ENCODE measurements at regions not wholly inside any gene's neighbourhood (a gene's known extent, or its start where the extent isn't known, plus 50 kb on each side); places are given as distances from the start of the nearest gene placed in this dataset.

- Histone ChIP-seq H3K9me3 (ENCODE audit: control insufficient read depth, low read length) (no peaks in the 10 kb centered on the region), H3K4me1 (ENCODE audit: control insufficient read depth, insufficient read depth, low read length) (no peaks in the 10 kb centered on the region), H3K4me3 (ENCODE audit: low read length) (no peak overlapping the region), H3K27ac (ENCODE audit: low read length) (no peak overlapping the region), H3K27me3 (ENCODE audit: control insufficient read depth, insufficient read depth) (no peaks in the 10 kb centered on the region)
- no peak for DNase-seq
- 63% methylated on average over 2 of the region's 2 CpGs for WGBS
- intact Hi-C loops (cut with DNase I) = no loop called here
- no peak for ATAC-seq
Measured at GRCh38 chr20:7703996-7704395, 236.3 kb downstream of the HAO1 start.

DNA sequence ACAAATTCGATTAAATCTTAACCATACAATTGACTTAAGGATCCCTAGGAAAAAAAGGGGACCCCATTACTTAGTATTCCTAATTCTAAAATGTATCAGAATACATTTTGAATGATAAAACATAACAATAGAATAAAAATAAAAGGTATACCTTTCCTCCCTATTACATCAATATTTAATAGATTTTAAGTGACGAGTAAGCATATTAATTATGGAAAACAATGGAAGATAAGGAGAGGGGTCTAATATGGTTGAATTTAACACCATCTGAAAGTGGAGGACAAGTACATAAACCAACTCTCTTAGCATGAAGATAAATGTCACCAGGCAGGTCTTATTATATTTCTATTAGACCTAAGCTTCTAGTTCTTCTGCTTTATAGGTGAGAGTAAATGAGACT is 232.1 kb downstream of the HAO1 start:
- ATAC-seq = no peak
- no peak for DNase-seq
- Histone ChIP-seq H3K9me3 (ENCODE audit: control insufficient read depth, low read length) (no peaks in the 10 kb centered on the region), H3K27ac (ENCODE audit: low read length) (no peak overlapping the region), H3K4me3 (ENCODE audit: low read length) (no peak overlapping the region), H3K4me1 (ENCODE audit: control insufficient read depth, insufficient read depth, low read length) (no peaks in the 10 kb centered on the region), H3K27me3 (ENCODE audit: control insufficient read depth, insufficient read depth) (no peaks in the 10 kb centered on the region)
- 54% methylated on average over 2 of the region's 2 CpGs for WGBS
- intact Hi-C loops (cut with DNase I) = no loop called here

DNA sequence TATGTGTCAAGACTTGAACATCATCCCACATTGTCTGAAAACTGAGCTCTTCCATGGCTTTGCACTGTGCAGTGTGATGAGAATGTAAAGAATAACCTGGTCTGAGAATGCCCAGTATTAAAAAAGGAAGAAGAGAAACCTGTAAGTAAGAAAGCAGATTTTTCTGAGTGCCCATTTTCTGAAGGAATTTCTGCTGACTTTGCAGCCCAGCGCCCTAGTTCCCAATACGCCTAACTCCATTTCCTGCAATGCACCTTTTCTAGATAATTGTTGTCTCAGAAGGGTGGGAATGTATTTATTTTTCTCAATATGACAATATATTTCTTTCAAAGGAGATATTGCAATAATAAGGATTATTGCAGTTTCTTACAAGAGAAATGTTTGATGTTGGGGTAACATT is 231.5 kb downstream of the HAO1 start:
- DNase-seq (no peak), ATAC-seq (no peak)
- Histone ChIP-seq H3K27ac (ENCODE audit: low read length) (no peak overlapping the region), H3K27me3 (ENCODE audit: control insufficient read depth, insufficient read depth) (no peaks in the 10 kb centered on the region), H3K4me1 (ENCODE audit: control insufficient read depth, insufficient read depth, low read length) (no peaks in the 10 kb centered on the region), H3K4me3 (ENCODE audit: low read length) (no peak overlapping the region), H3K9me3 (ENCODE audit: control insufficient read depth, low read length) (no peaks in the 10 kb centered on the region)
- 87% methylated on average over 2 of the region's 2 CpGs for WGBS
- intact Hi-C loops (cut with DNase I) = no loop called here

- DNase-seq (no peak), ATAC-seq (no peak)
- intact Hi-C loops (cut with DNase I) = no loop called here
- H3K9me3 ChIP-seq (ENCODE audit: control insufficient read depth, low read length) = no peaks in the 10 kb centered on the region
- H3K4me1 ChIP-seq (ENCODE audit: control insufficient read depth, insufficient read depth, low read length) = no peaks in the 10 kb centered on the region
- H3K27me3 ChIP-seq (ENCODE audit: control insufficient read depth, insufficient read depth) = no peaks in the 10 kb centered on the region
- no peak overlapping the region for H3K4me3 ChIP-seq (ENCODE audit: low read length)
- 90% methylated on average over 8 of the region's 8 CpGs for WGBS
- H3K27ac ChIP-seq (ENCODE audit: low read length) = no peak overlapping the region
Measured at GRCh38 chr20:7710440-7710839, 229.8 kb downstream of the HAO1 start.

DNA sequence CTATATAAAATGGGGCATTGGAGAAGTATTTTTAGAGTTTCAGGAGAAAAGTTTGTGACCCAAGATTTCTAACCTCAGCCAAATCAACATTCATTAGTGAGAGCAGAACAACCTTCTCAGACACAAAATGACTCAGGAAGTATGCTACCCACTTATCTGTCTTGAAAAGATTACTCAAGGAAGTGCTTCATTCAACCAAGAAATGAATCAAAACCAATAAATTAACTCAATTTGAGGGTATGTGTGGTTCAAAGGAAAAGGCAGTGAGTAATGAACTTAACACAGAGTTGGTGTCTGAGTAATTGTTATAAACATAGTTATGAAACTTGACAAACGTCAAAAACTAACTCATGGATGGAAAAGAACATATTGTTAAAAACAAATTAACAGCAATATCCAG is 227.6 kb downstream of the HAO1 start:
- Histone ChIP-seq H3K4me1 (ENCODE audit: control insufficient read depth, insufficient read depth, low read length) (no peaks in the 10 kb centered on the region), H3K27ac (ENCODE audit: low read length) (no peak overlapping the region), H3K27me3 (ENCODE audit: control insufficient read depth, insufficient read depth) (no peaks in the 10 kb centered on the region), H3K4me3 (ENCODE audit: low read length) (no peak overlapping the region), H3K9me3 (ENCODE audit: control insufficient read depth, low read length) (no peaks in the 10 kb centered on the region)
- ATAC-seq (no peak), DNase-seq (no peak)
- 74% methylated on average over 1 of the region's 1 CpG for WGBS
- intact Hi-C loops (cut with DNase I) = no loop called here

DNA sequence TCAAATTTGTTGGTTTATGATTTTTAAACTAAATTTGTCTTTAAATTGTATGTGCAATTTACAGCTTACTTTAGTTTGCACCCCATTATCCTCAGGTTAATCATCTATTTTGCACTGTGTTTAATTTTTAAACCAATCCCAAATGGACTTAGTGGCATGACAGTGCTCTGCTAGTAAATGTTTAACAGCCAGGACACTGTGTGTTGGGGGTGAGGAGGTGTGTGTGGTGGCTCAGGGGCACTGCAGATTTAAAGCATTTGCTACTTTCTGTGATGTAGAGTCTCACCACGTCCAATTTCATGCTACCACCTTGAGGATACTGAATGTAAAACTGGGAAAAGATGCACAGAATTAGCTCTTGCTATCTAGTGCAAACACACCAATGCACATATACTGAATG is 225.7 kb downstream of the HAO1 start:
- Histone ChIP-seq H3K27ac (ENCODE audit: low read length) (no peak overlapping the region), H3K4me1 (ENCODE audit: control insufficient read depth, insufficient read depth, low read length) (no peaks in the 10 kb centered on the region), H3K9me3 (ENCODE audit: control insufficient read depth, low read length) (no peaks in the 10 kb centered on the region), H3K4me3 (ENCODE audit: low read length) (no peak overlapping the region), H3K27me3 (ENCODE audit: control insufficient read depth, insufficient read depth) (no peaks in the 10 kb centered on the region)
- intact Hi-C loops (cut with DNase I) = no loop called here
- 25% methylated on average over 1 of the region's 1 CpG for WGBS
- DNase-seq (no peak), ATAC-seq (no peak)

DNA sequence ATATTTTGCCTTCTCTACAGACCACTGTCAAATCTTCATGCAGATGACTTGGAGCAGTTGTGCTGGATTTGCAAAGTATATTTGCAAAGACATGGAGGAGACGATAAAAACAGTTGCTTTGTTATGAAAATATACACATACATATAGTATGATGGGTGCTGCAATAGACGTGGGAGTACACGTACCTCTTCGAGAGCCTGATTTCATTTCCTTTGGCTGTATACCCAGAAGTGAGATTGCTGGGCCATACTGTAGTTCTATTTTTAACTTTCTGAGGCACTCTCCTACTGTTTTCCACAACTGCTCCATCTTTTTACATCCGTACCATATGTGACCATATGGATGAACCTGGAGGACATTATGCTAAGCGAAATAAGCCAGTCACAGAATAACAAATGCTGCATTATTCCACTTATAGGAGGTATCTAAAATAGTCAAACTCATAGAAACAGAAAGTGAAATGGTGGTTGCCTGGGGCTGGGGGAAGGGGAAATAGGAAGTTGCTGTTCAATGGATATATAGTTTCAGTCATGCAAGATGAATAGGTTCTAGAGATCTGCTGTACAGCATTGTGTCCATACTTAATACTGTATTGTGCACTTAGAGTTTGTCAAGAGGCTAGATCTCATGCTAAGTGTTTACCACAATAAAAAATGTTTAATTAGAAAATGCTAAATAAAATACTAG is 223.8 kb downstream of the HAO1 start:
- 55% methylated on average over 6 of the region's 6 CpGs for WGBS
- Histone ChIP-seq H3K27me3 (ENCODE audit: control insufficient read depth, insufficient read depth) (no peaks in the 10 kb centered on the region), H3K9me3 (ENCODE audit: control insufficient read depth, low read length) (no peaks in the 10 kb centered on the region), H3K4me1 (ENCODE audit: control insufficient read depth, insufficient read depth, low read length) (no peaks in the 10 kb centered on the region), H3K27ac (ENCODE audit: low read length) (no peak overlapping the region), H3K4me3 (ENCODE audit: low read length) (no peak overlapping the region)
- intact Hi-C loops (cut with DNase I) = no loop called here
- DNase-seq = no peak
- ATAC-seq = no peak

DNA sequence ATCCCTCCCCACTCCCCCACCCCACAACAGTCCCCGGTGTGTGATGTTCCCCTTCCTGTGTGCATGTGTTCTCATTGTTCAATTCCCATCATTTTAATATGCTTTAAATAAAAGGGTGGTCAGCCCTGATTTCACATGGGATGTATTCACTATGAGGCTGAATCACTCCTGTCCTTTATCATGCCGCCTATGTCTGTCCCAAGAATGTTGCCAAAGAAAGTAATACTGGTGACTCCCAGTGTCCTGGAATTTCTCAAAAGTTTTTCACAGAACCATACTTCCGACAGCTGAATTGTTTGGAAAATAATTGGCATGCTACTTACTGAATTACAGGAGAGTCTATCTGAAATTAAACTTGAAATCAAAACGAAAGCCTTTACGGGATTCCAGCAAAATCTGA is 217.7 kb downstream of the HAO1 start:
- Histone ChIP-seq H3K4me3 (ENCODE audit: low read length) (no peak overlapping the region), H3K4me1 (ENCODE audit: control insufficient read depth, insufficient read depth, low read length) (no peaks in the 10 kb centered on the region), H3K27me3 (ENCODE audit: control insufficient read depth, insufficient read depth) (no peaks in the 10 kb centered on the region), H3K9me3 (ENCODE audit: control insufficient read depth, low read length) (no peaks in the 10 kb centered on the region), H3K27ac (ENCODE audit: low read length) (no peak overlapping the region)
- WGBS = 49% methylated on average over 5 of the region's 5 CpGs
- intact Hi-C loops (cut with DNase I) = no loop called here
- DNase-seq (no peak), ATAC-seq (peak; percentile 68 to 98)

- peak in 1 of 2 donors; percentile 88 for ATAC-seq
- no peaks in the 10 kb centered on the region for H3K27me3 ChIP-seq (ENCODE audit: control insufficient read depth, insufficient read depth)
- intact Hi-C loops (cut with DNase I) = no loop called here
- no peaks in the 10 kb centered on the region for H3K4me1 ChIP-seq (ENCODE audit: control insufficient read depth, insufficient read depth, low read length)
- DNase-seq = peak in 1 of 3 donors; percentile 9
- H3K27ac ChIP-seq (ENCODE audit: low read length) = no peak overlapping the region
- no peaks in the 10 kb centered on the region for H3K9me3 ChIP-seq (ENCODE audit: control insufficient read depth, low read length)
- WGBS = 49% methylated on average over 1 of the region's 1 CpG
- H3K4me3 ChIP-seq (ENCODE audit: low read length) = no peak overlapping the region
Measured at GRCh38 chr20:7723284-7723683, 217.0 kb downstream of the HAO1 start.

DNA sequence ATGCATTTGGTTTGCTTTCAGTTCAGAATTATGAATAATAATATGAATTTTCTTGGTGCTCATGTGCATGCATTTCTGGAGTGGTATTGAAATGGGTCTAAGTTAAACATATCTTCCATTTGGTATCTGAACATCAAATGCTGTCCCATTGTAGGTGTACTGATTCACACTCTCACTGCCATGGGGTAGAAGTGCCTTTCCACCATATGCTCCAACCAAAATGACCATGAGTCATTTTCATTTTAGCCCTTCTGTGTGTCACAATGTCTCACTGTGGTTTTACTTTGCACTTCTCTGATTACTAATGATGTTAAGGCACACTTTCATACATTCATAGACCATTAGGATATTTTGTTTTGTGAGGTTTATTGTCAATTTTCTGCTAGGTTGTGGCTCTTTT is 211.9 kb downstream of the HAO1 start:
- no peaks in the 10 kb centered on the region for H3K27me3 ChIP-seq (ENCODE audit: control insufficient read depth, insufficient read depth)
- no peak for ATAC-seq
- DNase-seq = no peak
- intact Hi-C loops (cut with DNase I) = no loop called here
- no peak overlapping the region for H3K27ac ChIP-seq (ENCODE audit: low read length)
- no peaks in the 10 kb centered on the region for H3K4me1 ChIP-seq (ENCODE audit: control insufficient read depth, insufficient read depth, low read length)
- no peaks in the 10 kb centered on the region for H3K9me3 ChIP-seq (ENCODE audit: control insufficient read depth, low read length)
- H3K4me3 ChIP-seq (ENCODE audit: low read length) = no peak overlapping the region

- no peaks in the 10 kb centered on the region for H3K4me1 ChIP-seq (ENCODE audit: control insufficient read depth, insufficient read depth, low read length)
- no peak for ATAC-seq
- H3K9me3 ChIP-seq (ENCODE audit: control insufficient read depth, low read length) = no peaks in the 10 kb centered on the region
- 94% methylated on average over 1 of the region's 1 CpG for WGBS
- no peak overlapping the region for H3K27ac ChIP-seq (ENCODE audit: low read length)
- H3K4me3 ChIP-seq (ENCODE audit: low read length) = no peak overlapping the region
- no peaks in the 10 kb centered on the region for H3K27me3 ChIP-seq (ENCODE audit: control insufficient read depth, insufficient read depth)
- intact Hi-C loops (cut with DNase I) = no loop called here
- no peak for DNase-seq
Measured at GRCh38 chr20:7734216-7734615, 206.0 kb downstream of the HAO1 start.

DNA sequence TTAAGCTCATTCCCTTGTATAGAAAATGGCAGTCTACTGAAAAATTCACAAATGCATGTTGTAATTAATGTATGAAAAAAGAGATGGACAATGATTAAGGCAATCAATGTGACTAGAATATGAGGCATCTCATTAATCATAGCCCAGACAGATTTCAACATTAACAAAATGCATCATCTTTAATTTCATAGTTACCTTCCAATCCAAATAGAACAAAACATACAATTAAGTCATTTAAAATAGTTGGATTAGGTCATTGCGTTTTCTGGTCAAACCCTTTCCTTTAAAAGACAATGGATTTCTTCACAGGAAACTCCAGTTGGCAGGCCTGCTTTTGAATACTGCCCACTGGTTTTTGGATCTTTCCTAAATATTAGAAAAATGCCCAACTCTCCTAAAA is 203.9 kb downstream of the HAO1 start:
- DNase-seq (no peak), ATAC-seq (peak in 1 of 2 donors; percentile 80)
- Histone ChIP-seq H3K9me3 (ENCODE audit: control insufficient read depth, low read length) (no peaks in the 10 kb centered on the region), H3K27ac (ENCODE audit: low read length) (no peak overlapping the region), H3K4me3 (ENCODE audit: low read length) (no peak overlapping the region), H3K4me1 (ENCODE audit: control insufficient read depth, insufficient read depth, low read length) (no peaks in the 10 kb centered on the region), H3K27me3 (ENCODE audit: control insufficient read depth, insufficient read depth) (no peaks in the 10 kb centered on the region)
- intact Hi-C loops (cut with DNase I) = no loop called here
- WGBS = 38% methylated on average over 1 of the region's 1 CpG

Data from right cardiac atrium (tissue), 5 donors.